H1 (cell line): ENCODE measurements at regions not wholly inside any gene's neighbourhood (a gene's known extent, or its start where the extent isn't known, plus 50 kb on each side); places are given as distances from the start of the nearest gene placed in this dataset.

Experiments used
- CHD2 ChIP-seq: IDR thresholded peaks from 2 replicates; pipeline ENCODE4 v1.6.1; 2012; ENCODE audit warnings: low read length, improper control_type of control experiment
- CREB1 ChIP-seq: IDR thresholded peaks from 2 replicates; pipeline ENCODE4 v1.6.1; 2012; ENCODE audit warnings: inconsistent platforms
- EZH2 ChIP-seq: fragments of 200-600 bp; sonication (generic); IDR thresholded peaks from 2 replicates; pipeline ENCODE4 v1.7.1; 2012; ENCODE audit warnings: low read depth, mild to moderate bottlenecking, moderate library complexity, low read length, inconsistent platforms; ENCODE audit not compliant: severe bottlenecking
- POLR2A ChIP-seq, 2 experiments: IDR thresholded peaks; 1 replicate in 1 of 2; 2 replicates in 1 of 2; pipeline ENCODE4 v1.6.1; 2011; ENCODE audit warnings: low read depth in 2 of 2, low read length in 2 of 2, mild to moderate bottlenecking in 2 of 2; ENCODE audit errors: control extremely low read depth in 1 of 2
- RAD21 ChIP-seq, 2 experiments: IDR thresholded peaks in 1 of 2; conservative IDR thresholded peaks in 1 of 2; 2 replicates each; pipeline ENCODE4 v1.6.1; 2011; ENCODE audit warnings: low read depth in 2 of 2, low read length in 2 of 2, improper control_type of control experiment in 1 of 2, inconsistent platforms in 1 of 2, mild to moderate bottlenecking in 1 of 2, moderate library complexity in 1 of 2
- SIN3A ChIP-seq, 2 experiments: IDR thresholded peaks in 1 of 2; conservative IDR thresholded peaks in 1 of 2; 2 replicates each; pipeline ENCODE4 v1.6.1; 2011 to 2012; ENCODE audit warnings: low read length in 2 of 2, improper control_type of control experiment in 1 of 2, low read depth in 1 of 2, mild to moderate bottlenecking in 1 of 2
- SIRT6 ChIP-seq: IDR thresholded peaks from one replicate; pipeline ENCODE4 v1.7.1; 2012; ENCODE audit warnings: low read length, inconsistent platforms
- TCF12 ChIP-seq: IDR thresholded peaks from 2 replicates; pipeline ENCODE4 v1.6.1; 2011; ENCODE audit warnings: low read depth, mild to moderate bottlenecking, low read length
- TEAD4 ChIP-seq: IDR thresholded peaks from 2 replicates; pipeline ENCODE4 v1.6.1; 2012; ENCODE audit warnings: low read depth, low read length, inconsistent platforms, mixed read lengths
- TF ChIP-seq, protein P1 (sequence below), 3 experiments: IDR thresholded peaks; 1 replicate in 2 of 3; 2 replicates in 1 of 3; pipeline versions ENCODE4 v1.5.1 to v1.6.1; 2011; ENCODE audit warnings: low read length in 3 of 3, mild to moderate bottlenecking in 3 of 3, inconsistent platforms in 2 of 3, low read depth in 1 of 3, moderate library complexity in 1 of 3; ENCODE audit not compliant: insufficient read depth in 1 of 3; ENCODE audit errors: control extremely low read depth in 1 of 3
- TF ChIP-seq, protein P2 (sequence below): fragments of 300-600 bp; sonication (generic); IDR thresholded peaks from 2 replicates; pipeline ENCODE4 v1.7.1; 2012; ENCODE audit warnings: low read length, moderate library complexity, mild to moderate bottlenecking, inconsistent platforms; ENCODE audit not compliant: insufficient replicate concordance

DNA sequence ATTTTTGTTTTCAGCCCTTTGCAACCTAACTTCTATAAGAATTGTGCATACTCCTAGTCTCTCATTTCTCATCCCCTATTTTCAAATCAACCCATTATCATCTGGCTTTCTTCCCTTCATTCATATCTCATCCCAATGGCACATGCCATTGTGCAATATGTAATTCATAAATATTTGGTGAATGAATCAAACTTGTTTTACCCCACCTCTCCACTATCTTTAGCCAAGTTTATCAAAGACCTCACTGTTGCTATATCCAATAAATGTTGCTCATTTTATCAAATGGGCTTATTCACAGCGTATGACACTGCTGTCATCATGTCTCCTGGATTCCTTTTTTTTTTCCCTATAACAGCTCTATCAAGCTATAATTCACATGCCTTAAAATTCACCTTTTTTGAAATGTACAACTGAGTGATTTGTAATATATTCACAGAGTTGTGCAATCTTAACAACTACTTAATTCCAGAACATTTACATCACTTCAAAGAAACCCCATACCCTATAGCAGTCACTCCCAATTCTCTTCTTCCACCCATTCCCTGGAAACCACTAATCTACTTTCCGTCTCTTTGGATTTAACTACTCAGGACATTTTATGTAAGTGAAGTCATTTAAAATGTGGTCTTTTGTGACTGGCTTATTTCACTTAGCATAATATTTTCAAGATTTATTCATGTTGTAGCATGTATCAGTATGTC is 214.4 kb upstream of the PAPPA start:
- TF ChIP-seq, protein P1, sequence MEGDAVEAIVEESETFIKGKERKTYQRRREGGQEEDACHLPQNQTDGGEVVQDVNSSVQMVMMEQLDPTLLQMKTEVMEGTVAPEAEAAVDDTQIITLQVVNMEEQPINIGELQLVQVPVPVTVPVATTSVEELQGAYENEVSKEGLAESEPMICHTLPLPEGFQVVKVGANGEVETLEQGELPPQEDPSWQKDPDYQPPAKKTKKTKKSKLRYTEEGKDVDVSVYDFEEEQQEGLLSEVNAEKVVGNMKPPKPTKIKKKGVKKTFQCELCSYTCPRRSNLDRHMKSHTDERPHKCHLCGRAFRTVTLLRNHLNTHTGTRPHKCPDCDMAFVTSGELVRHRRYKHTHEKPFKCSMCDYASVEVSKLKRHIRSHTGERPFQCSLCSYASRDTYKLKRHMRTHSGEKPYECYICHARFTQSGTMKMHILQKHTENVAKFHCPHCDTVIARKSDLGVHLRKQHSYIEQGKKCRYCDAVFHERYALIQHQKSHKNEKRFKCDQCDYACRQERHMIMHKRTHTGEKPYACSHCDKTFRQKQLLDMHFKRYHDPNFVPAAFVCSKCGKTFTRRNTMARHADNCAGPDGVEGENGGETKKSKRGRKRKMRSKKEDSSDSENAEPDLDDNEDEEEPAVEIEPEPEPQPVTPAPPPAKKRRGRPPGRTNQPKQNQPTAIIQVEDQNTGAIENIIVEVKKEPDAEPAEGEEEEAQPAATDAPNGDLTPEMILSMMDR (IDR thresholded peaks at IDR 0.05; ENCODE audit: control extremely low read depth in 1 of 3, insufficient read depth in 1 of 3, low read depth in 1 of 3, low read length in 3 of 3), result no peak
- TF ChIP-seq SIN3A (conservative IDR thresholded peaks at IDR 0.05 in 1 of 2, IDR thresholded peaks at IDR 0.05 in 1 of 2; ENCODE audit: low read depth in 1 of 2, low read length in 2 of 2) (no peak), EZH2 (no peak), CHD2 (no peak), RAD21 (IDR thresholded peaks at IDR 0.05 in 1 of 2, conservative IDR thresholded peaks at IDR 0.05 in 1 of 2; ENCODE audit: low read depth in 2 of 2, low read length in 2 of 2) (no peak), CREB1 (no peak), SIRT6 (no peak), POLR2A (IDR thresholded peaks at IDR 0.05; ENCODE audit: control extremely low read depth in 1 of 2, low read depth in 2 of 2, low read length in 2 of 2) (no peak), TEAD4 (no peak), TCF12 (no peak)
- TF ChIP-seq, protein P2, sequence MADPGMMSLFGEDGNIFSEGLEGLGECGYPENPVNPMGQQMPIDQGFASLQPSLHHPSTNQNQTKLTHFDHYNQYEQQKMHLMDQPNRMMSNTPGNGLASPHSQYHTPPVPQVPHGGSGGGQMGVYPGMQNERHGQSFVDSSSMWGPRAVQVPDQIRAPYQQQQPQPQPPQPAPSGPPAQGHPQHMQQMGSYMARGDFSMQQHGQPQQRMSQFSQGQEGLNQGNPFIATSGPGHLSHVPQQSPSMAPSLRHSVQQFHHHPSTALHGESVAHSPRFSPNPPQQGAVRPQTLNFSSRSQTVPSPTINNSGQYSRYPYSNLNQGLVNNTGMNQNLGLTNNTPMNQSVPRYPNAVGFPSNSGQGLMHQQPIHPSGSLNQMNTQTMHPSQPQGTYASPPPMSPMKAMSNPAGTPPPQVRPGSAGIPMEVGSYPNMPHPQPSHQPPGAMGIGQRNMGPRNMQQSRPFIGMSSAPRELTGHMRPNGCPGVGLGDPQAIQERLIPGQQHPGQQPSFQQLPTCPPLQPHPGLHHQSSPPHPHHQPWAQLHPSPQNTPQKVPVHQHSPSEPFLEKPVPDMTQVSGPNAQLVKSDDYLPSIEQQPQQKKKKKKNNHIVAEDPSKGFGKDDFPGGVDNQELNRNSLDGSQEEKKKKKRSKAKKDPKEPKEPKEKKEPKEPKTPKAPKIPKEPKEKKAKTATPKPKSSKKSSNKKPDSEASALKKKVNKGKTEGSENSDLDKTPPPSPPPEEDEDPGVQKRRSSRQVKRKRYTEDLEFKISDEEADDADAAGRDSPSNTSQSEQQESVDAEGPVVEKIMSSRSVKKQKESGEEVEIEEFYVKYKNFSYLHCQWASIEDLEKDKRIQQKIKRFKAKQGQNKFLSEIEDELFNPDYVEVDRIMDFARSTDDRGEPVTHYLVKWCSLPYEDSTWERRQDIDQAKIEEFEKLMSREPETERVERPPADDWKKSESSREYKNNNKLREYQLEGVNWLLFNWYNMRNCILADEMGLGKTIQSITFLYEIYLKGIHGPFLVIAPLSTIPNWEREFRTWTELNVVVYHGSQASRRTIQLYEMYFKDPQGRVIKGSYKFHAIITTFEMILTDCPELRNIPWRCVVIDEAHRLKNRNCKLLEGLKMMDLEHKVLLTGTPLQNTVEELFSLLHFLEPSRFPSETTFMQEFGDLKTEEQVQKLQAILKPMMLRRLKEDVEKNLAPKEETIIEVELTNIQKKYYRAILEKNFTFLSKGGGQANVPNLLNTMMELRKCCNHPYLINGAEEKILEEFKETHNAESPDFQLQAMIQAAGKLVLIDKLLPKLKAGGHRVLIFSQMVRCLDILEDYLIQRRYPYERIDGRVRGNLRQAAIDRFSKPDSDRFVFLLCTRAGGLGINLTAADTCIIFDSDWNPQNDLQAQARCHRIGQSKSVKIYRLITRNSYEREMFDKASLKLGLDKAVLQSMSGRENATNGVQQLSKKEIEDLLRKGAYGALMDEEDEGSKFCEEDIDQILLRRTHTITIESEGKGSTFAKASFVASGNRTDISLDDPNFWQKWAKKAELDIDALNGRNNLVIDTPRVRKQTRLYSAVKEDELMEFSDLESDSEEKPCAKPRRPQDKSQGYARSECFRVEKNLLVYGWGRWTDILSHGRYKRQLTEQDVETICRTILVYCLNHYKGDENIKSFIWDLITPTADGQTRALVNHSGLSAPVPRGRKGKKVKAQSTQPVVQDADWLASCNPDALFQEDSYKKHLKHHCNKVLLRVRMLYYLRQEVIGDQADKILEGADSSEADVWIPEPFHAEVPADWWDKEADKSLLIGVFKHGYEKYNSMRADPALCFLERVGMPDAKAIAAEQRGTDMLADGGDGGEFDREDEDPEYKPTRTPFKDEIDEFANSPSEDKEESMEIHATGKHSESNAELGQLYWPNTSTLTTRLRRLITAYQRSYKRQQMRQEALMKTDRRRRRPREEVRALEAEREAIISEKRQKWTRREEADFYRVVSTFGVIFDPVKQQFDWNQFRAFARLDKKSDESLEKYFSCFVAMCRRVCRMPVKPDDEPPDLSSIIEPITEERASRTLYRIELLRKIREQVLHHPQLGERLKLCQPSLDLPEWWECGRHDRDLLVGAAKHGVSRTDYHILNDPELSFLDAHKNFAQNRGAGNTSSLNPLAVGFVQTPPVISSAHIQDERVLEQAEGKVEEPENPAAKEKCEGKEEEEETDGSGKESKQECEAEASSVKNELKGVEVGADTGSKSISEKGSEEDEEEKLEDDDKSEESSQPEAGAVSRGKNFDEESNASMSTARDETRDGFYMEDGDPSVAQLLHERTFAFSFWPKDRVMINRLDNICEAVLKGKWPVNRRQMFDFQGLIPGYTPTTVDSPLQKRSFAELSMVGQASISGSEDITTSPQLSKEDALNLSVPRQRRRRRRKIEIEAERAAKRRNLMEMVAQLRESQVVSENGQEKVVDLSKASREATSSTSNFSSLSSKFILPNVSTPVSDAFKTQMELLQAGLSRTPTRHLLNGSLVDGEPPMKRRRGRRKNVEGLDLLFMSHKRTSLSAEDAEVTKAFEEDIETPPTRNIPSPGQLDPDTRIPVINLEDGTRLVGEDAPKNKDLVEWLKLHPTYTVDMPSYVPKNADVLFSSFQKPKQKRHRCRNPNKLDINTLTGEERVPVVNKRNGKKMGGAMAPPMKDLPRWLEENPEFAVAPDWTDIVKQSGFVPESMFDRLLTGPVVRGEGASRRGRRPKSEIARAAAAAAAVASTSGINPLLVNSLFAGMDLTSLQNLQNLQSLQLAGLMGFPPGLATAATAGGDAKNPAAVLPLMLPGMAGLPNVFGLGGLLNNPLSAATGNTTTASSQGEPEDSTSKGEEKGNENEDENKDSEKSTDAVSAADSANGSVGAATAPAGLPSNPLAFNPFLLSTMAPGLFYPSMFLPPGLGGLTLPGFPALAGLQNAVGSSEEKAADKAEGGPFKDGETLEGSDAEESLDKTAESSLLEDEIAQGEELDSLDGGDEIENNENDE, result no peak
